Hepatocyte (in vitro differentiated cells): ENCODE measurements at regions not wholly inside any gene's neighbourhood (a gene's known extent, or its start where the extent isn't known, plus 50 kb on each side); places are given as distances from the start of the nearest gene placed in this dataset. TPM values are rescaled to one million over a fixed set of nuclear protein-coding genes. Genes with fewer than 3 reads are reported as not detected.

Source experiments
- microRNA-seq: library from miRNA; unstranded; fragments of <30 nt; microRNA quantifications from one replicate; pipeline ENCODE4, GENCODE V29; 2017
- small RNA-seq: library from RNA; depleted of rRNA; stranded (forward); fragments of <200 nt; gene quantifications from one replicate; pipeline ENCODE3, GENCODE V24; 2014

Small RNA genes in the stretch of these regions (microRNA-seq; reads per million reads assigned to microRNA genes)
- gene MIR4652, result not detected

Small RNA genes in the stretch of these regions (small RNA-seq; reads per million reads assigned to genes)
- gene AC002075.2 (not detected), gene MIR4652 (not detected)
